ENCODE measurements at regions not wholly inside any gene's neighbourhood (a gene's known extent, or its start where the extent isn't known, plus 50 kb on each side); places are given as distances from the start of the nearest gene placed in this dataset.

- Histone ChIP-seq H3K4me1 (replicated peaks in 1 of 2) (no peaks in the 10 kb centered on the region), H3K4me3 (no peak overlapping the region), H3K27me3 (no peaks in the 10 kb centered on the region), H3K27ac (no peak overlapping the region), H3K9me3 (replicated peaks in 1 of 3) (no peaks in the 10 kb centered on the region), H3K36me3 (replicated peaks in 1 of 2) (no peaks in the 10 kb centered on the region)
- intact Hi-C loops (cut with DNase I) = no loop called here
- DNase-seq = no peak
- TF ChIP-seq, protein P1, sequence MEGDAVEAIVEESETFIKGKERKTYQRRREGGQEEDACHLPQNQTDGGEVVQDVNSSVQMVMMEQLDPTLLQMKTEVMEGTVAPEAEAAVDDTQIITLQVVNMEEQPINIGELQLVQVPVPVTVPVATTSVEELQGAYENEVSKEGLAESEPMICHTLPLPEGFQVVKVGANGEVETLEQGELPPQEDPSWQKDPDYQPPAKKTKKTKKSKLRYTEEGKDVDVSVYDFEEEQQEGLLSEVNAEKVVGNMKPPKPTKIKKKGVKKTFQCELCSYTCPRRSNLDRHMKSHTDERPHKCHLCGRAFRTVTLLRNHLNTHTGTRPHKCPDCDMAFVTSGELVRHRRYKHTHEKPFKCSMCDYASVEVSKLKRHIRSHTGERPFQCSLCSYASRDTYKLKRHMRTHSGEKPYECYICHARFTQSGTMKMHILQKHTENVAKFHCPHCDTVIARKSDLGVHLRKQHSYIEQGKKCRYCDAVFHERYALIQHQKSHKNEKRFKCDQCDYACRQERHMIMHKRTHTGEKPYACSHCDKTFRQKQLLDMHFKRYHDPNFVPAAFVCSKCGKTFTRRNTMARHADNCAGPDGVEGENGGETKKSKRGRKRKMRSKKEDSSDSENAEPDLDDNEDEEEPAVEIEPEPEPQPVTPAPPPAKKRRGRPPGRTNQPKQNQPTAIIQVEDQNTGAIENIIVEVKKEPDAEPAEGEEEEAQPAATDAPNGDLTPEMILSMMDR (IDR thresholded peaks at IDR 0.05) = no peak
- no peak for TF ChIP-seq POLR2A (IDR thresholded peaks at IDR 0.05)
Measured at GRCh38 chr9:8255850-8256249, 456.3 kb upstream of the DMAC1 start.

DNA sequence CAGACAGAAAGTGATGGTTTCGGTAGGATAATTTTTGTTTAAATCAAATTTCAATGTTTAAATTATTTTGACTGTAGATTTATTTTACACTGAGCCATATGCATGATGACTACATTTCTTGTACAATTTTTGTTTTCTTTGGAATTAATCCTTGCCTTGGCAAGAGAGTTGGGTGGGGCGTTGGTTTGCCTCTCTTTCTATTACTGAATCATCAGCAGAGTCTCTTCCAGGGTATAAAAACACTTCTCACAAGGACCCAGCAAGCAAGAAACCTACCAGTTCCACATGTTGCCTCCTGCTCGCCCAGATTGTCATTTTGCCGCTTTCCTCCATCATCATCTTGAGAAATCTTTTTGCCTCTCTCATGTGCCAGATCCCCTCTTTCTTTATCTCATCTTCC is 455.0 kb upstream of the DMAC1 start:
- Histone ChIP-seq H3K9me3 (replicated peaks in 1 of 3) (no peaks in the 10 kb centered on the region), H3K4me1 (replicated peaks in 1 of 2) (no peaks in the 10 kb centered on the region), H3K27ac (no peak overlapping the region), H3K4me3 (no peak overlapping the region), H3K27me3 (no peaks in the 10 kb centered on the region), H3K36me3 (replicated peaks in 1 of 2) (no peaks in the 10 kb centered on the region)
- DNase-seq = no peak
- intact Hi-C loops (cut with DNase I) = no loop called here
- no peak for TF ChIP-seq POLR2A (IDR thresholded peaks at IDR 0.05)
- TF ChIP-seq, protein P1 (IDR thresholded peaks at IDR 0.05) = no peak
- 65 to 83% (median 76%) methylated on average over 4 of the region's 4 CpGs for WGBS, 4 donors

DNA sequence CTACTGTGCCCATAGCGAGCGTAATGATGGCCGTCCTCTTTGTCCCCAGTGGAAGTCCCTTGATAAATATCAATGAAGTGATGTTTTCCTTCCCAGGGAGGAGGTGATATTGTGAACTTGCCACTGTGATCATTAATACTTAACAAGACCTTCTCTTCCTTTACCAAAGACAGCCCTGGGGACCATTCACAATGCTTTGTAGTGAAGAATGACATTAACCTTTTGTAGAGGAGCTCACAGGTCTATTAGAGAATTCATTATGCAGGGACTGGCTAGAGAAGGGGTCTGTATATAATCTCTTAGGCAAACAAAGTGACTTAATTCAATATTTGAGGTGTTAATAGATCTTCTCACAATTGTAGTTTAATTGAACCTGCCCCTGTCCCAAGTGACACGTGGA is 452.9 kb upstream of the DMAC1 start:
- no peaks in the 10 kb centered on the region for H3K9me3 ChIP-seq (replicated peaks in 1 of 3)
- H3K4me3 ChIP-seq = no peak overlapping the region
- no peaks in the 10 kb centered on the region for H3K36me3 ChIP-seq (replicated peaks in 1 of 2)
- no peak for DNase-seq
- TF ChIP-seq, protein P1 (IDR thresholded peaks at IDR 0.05) = no peak
- no peak for TF ChIP-seq POLR2A (IDR thresholded peaks at IDR 0.05)
- H3K27me3 ChIP-seq = no peaks in the 10 kb centered on the region
- no peak overlapping the region for H3K27ac ChIP-seq
- intact Hi-C loops (cut with DNase I) = no loop called here
- H3K4me1 ChIP-seq (replicated peaks in 1 of 2) = no peaks in the 10 kb centered on the region
- 81 to 90% (median 84%) methylated on average over 4 of the region's 4 CpGs for WGBS, 4 donors

- no peak overlapping the region for H3K27ac ChIP-seq
- no peaks in the 10 kb centered on the region for H3K9me3 ChIP-seq (replicated peaks in 1 of 3)
- TF ChIP-seq POLR2A (IDR thresholded peaks at IDR 0.05) = no peak
- TF ChIP-seq, protein P1 (IDR thresholded peaks at IDR 0.05) = no peak
- no peaks in the 10 kb centered on the region for H3K4me1 ChIP-seq (replicated peaks in 1 of 2)
- no peak overlapping the region for H3K4me3 ChIP-seq
- intact Hi-C loops (cut with DNase I) = no loop called here
- H3K27me3 ChIP-seq = no peaks in the 10 kb centered on the region
- no peak for DNase-seq
- H3K36me3 ChIP-seq (replicated peaks in 1 of 2) = no peaks in the 10 kb centered on the region
Measured at GRCh38 chr9:8251566-8251965, 452.0 kb upstream of the DMAC1 start.

Measured in adrenal gland (tissue), 9 donors.